Fibroblast of lung (primary cell): ENCODE measurements at regions not wholly inside any gene's neighbourhood (a gene's known extent, or its start where the extent isn't known, plus 50 kb on each side); places are given as distances from the start of the nearest gene placed in this dataset.

Experiments used
- DNase-seq, 2 donors: peaks; one replicate each; pipeline versions ENCODE4 v3.0.0 to v3.0.0-alpha.2; 2010; ENCODE audit warnings: low read depth in 2 of 2
- H2AFZ ChIP-seq: 2 replicates; pipeline ENCODE4 v1.5.1; 2012; ENCODE audit warnings: low read length, control low read depth, inconsistent platforms
- H3K27ac ChIP-seq: 2 replicates; pipeline ENCODE4 v1.5.1; 2011; ENCODE audit warnings: low read length, control low read depth; ENCODE audit not compliant: insufficient read depth
- H3K27me3 ChIP-seq: 2 replicates; pipeline ENCODE4 v1.5.1; 2011; ENCODE audit warnings: mild to moderate bottlenecking, low read length; ENCODE audit not compliant: control insufficient read depth, insufficient read depth
- H3K36me3 ChIP-seq: 2 replicates; pipeline ENCODE4 v1.5.1; 2011; ENCODE audit warnings: low read length; ENCODE audit not compliant: control insufficient read depth, insufficient read depth
- H3K4me1 ChIP-seq: 2 replicates; pipeline ENCODE4 v1.5.1; 2011; ENCODE audit warnings: low read length; ENCODE audit not compliant: control insufficient read depth, insufficient read depth; ENCODE audit errors: extremely low read depth
- H3K4me2 ChIP-seq: 2 replicates; pipeline ENCODE4 v1.5.1; 2011; ENCODE audit warnings: low read length, control low read depth; ENCODE audit not compliant: insufficient read depth; ENCODE audit errors: extremely low read depth
- H3K4me3 ChIP-seq, 4 experiments: fragments of 200-600 bp in 1 of 4; sonication (generic) in 1 of 4; replicated peaks in 1 of 4; 2 replicates each; pipeline ENCODE4 v1.5.1; 2011 to 2016; ENCODE audit warnings: low read length in 4 of 4, low read depth in 3 of 4, mild to moderate bottlenecking in 3 of 4, control low read depth in 2 of 4, inconsistent platforms in 1 of 4, mixed read lengths in 1 of 4; ENCODE audit not compliant: insufficient read depth in 1 of 4; ENCODE audit errors: control extremely low read depth in 1 of 4
- H3K79me2 ChIP-seq: 2 replicates; pipeline ENCODE4 v1.5.1; 2012; ENCODE audit warnings: mild to moderate bottlenecking, low read length, inconsistent platforms; ENCODE audit not compliant: control insufficient read depth, insufficient read depth
- H3K9ac ChIP-seq: 2 replicates; pipeline ENCODE4 v1.5.1; 2011; ENCODE audit warnings: mild to moderate bottlenecking, low read length, control low read depth; ENCODE audit not compliant: insufficient read depth
- H3K9me3 ChIP-seq: 2 replicates; pipeline ENCODE4 v1.5.1; 2012; ENCODE audit warnings: low read depth, low read length; ENCODE audit not compliant: control insufficient read depth, insufficient read depth
- H4K20me1 ChIP-seq: 2 replicates; pipeline ENCODE4 v1.5.1; 2011; ENCODE audit warnings: low read length; ENCODE audit not compliant: control insufficient read depth, insufficient read depth; ENCODE audit errors: extremely low read depth
- EZH2 ChIP-seq: IDR thresholded peaks from 2 replicates; pipeline ENCODE4 v1.5.1; 2012; ENCODE audit warnings: low read length, control low read depth, mild to moderate bottlenecking; ENCODE audit errors: missing control alignments
- TF ChIP-seq, protein P1 (sequence below), 2 donors: IDR thresholded peaks in 1 of 2; conservative IDR thresholded peaks in 1 of 2; 1 replicate in 1 of 2; 2 replicates in 1 of 2; pipeline ENCODE4 v1.5.1; 2011 to 2012; ENCODE audit warnings: low read length in 2 of 2, control low read depth in 1 of 2, inconsistent platforms in 1 of 2, low read depth in 1 of 2, mild to moderate bottlenecking in 1 of 2

- no peak overlapping the region for H3K27ac ChIP-seq
- no peaks in the 10 kb centered on the region for H4K20me1 ChIP-seq
- H3K4me1 ChIP-seq = no peaks in the 10 kb centered on the region
- H3K9me3 ChIP-seq = no peaks in the 10 kb centered on the region
- no peak overlapping the region for H3K4me2 ChIP-seq
- no peaks in the 10 kb centered on the region for H3K27me3 ChIP-seq
- H2AFZ ChIP-seq = no peak overlapping the region
- TF ChIP-seq EZH2 = no peak
- H3K79me2 ChIP-seq = no peaks in the 10 kb centered on the region
- no peak overlapping the region for H3K4me3 ChIP-seq
- DNase-seq = no peak
- no peaks in the 10 kb centered on the region for H3K36me3 ChIP-seq
- H3K9ac ChIP-seq = no peak overlapping the region
Measured at GRCh38 chr5:109924237-109925107, 234.7 kb downstream of the MAN2A1 start.

DNA sequence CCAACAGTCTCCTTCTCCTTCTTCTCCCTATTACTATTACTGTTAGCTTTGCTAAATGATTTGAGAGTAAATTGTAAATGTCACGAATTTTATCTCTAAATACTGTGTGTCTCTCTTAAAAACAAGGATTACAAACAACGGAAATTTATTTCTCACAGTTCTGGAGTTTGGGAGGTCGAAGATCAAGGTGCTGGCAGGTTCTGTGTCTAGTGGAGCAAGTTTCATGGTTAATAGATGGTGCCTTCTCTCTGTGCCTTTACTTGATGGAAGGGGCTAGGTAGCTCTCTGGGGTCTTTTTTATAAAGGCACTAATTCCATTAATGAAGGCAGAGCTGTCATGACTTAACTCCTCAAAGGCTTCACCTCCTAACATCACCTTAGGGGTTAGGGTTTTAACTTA, 237.9 kb downstream of the MAN2A1 start:
- Histone ChIP-seq H3K27me3 (no peaks in the 10 kb centered on the region), H4K20me1 (no peaks in the 10 kb centered on the region)
- TF ChIP-seq EZH2 = no peak
- TF ChIP-seq, protein P1, sequence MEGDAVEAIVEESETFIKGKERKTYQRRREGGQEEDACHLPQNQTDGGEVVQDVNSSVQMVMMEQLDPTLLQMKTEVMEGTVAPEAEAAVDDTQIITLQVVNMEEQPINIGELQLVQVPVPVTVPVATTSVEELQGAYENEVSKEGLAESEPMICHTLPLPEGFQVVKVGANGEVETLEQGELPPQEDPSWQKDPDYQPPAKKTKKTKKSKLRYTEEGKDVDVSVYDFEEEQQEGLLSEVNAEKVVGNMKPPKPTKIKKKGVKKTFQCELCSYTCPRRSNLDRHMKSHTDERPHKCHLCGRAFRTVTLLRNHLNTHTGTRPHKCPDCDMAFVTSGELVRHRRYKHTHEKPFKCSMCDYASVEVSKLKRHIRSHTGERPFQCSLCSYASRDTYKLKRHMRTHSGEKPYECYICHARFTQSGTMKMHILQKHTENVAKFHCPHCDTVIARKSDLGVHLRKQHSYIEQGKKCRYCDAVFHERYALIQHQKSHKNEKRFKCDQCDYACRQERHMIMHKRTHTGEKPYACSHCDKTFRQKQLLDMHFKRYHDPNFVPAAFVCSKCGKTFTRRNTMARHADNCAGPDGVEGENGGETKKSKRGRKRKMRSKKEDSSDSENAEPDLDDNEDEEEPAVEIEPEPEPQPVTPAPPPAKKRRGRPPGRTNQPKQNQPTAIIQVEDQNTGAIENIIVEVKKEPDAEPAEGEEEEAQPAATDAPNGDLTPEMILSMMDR (conservative IDR thresholded peaks at IDR 0.05 in 1 of 2, IDR thresholded peaks at IDR 0.05 in 1 of 2; ENCODE audit: low read depth in 1 of 2, low read length in 2 of 2) = no peak

DNA sequence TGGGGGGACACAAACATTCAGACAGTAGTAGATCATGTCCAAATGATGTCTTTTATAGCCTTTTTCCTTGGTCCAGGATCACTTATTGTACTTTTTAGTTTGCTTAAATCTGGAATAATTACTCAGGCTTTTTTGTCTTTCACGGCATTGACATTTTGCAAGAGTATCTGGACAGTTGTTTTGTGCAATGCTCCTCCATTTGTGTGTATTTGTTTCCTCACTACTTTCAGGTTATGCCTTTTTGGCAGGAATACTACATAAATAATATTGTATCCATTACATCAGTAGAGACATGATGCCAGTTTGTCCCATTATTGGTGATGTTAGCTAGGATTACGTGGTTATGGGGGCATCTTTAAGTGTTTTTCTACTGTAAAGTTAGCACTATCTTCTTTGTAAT, 238.3 kb downstream of the MAN2A1 start:
- no peaks in the 10 kb centered on the region for H4K20me1 ChIP-seq
- no peaks in the 10 kb centered on the region for H3K79me2 ChIP-seq
- DNase-seq = no peak
- H3K4me2 ChIP-seq = no peak overlapping the region
- no peaks in the 10 kb centered on the region for H3K4me1 ChIP-seq
- no peak for TF ChIP-seq EZH2
- TF ChIP-seq, protein P1 (conservative IDR thresholded peaks at IDR 0.05 in 1 of 2, IDR thresholded peaks at IDR 0.05 in 1 of 2; ENCODE audit: low read depth in 1 of 2, low read length in 2 of 2) = no peak
- H3K36me3 ChIP-seq = no peaks in the 10 kb centered on the region
- H3K9me3 ChIP-seq = no peaks in the 10 kb centered on the region
- H2AFZ ChIP-seq = no peak overlapping the region
- H3K9ac ChIP-seq = no peak overlapping the region
- H3K4me3 ChIP-seq = no peak overlapping the region
- no peak overlapping the region for H3K27ac ChIP-seq
- H3K27me3 ChIP-seq = no peaks in the 10 kb centered on the region

More for the DNA sequence above, 237.9 kb downstream of the MAN2A1 start:
- H3K79me2 ChIP-seq = no peaks in the 10 kb centered on the region
- H3K27ac ChIP-seq = no peak overlapping the region
- DNase-seq = no peak
- no peaks in the 10 kb centered on the region for H3K4me1 ChIP-seq
- H3K9ac ChIP-seq = no peak overlapping the region
- no peak overlapping the region for H2AFZ ChIP-seq
- no peaks in the 10 kb centered on the region for H3K9me3 ChIP-seq
- no peaks in the 10 kb centered on the region for H3K36me3 ChIP-seq
- no peak overlapping the region for H3K4me2 ChIP-seq
- H3K4me3 ChIP-seq = no peak overlapping the region
